H9 (cell line): ENCODE measurements at regions not wholly inside any gene's neighbourhood (a gene's known extent, or its start where the extent isn't known, plus 50 kb on each side); places are given as distances from the start of the nearest gene placed in this dataset.

Source experiments
- DNase-seq: peaks from one replicate; pipeline ENCODE4 v3.0.0-alpha.2; 2017
- H2AFZ ChIP-seq: one replicate; pipeline ENCODE4 v1.6.1; 2013; ENCODE audit warnings: mild to moderate bottlenecking, low read length, control low read depth, moderate library complexity
- H2AK5ac ChIP-seq: 2 replicates; pipeline ENCODE4 v1.6.1; 2013; ENCODE audit warnings: low read length, control low read depth, mixed read lengths; ENCODE audit not compliant: insufficient read length
- H2BK120ac ChIP-seq: one replicate; pipeline ENCODE4 v1.6.1; 2013; ENCODE audit warnings: low read depth, mild to moderate bottlenecking, low read length, control low read depth, inconsistent platforms; ENCODE audit not compliant: poor library complexity, severe bottlenecking
- H2BK12ac ChIP-seq: 2 replicates; pipeline ENCODE4 v1.6.1; 2013; ENCODE audit warnings: low read length, control low read depth, mixed read lengths, low read depth; ENCODE audit not compliant: insufficient read length
- H2BK15ac ChIP-seq: 2 replicates; pipeline ENCODE4 v1.6.1; 2013; ENCODE audit warnings: low read depth, low read length, control low read depth
- H2BK20ac ChIP-seq: one replicate; pipeline ENCODE4 v1.6.1; 2013; ENCODE audit warnings: low read depth, mild to moderate bottlenecking, low read length, control low read depth, inconsistent platforms; ENCODE audit not compliant: poor library complexity, severe bottlenecking
- H2BK5ac ChIP-seq: 2 replicates; pipeline ENCODE4 v1.6.1; 2013; ENCODE audit warnings: low read length, control low read depth, mixed read lengths; ENCODE audit not compliant: insufficient read length
- H3K14ac ChIP-seq: 2 replicates; pipeline ENCODE4 v1.6.1; 2013; ENCODE audit warnings: low read length, control low read depth; ENCODE audit not compliant: insufficient read depth
- H3K18ac ChIP-seq: 2 replicates; pipeline ENCODE4 v1.6.1; 2013; ENCODE audit warnings: low read depth, mild to moderate bottlenecking, mixed read lengths, low read length, control low read depth; ENCODE audit not compliant: insufficient read length
- H3K23ac ChIP-seq: 2 replicates; pipeline ENCODE4 v1.6.1; 2013; ENCODE audit warnings: low read length, control low read depth, mixed read lengths, low read depth; ENCODE audit not compliant: insufficient read length
- H3K23me2 ChIP-seq: 2 replicates; pipeline ENCODE4 v1.6.1; 2013; ENCODE audit warnings: low read depth, mild to moderate bottlenecking, mixed read lengths, low read length, control low read depth; ENCODE audit not compliant: insufficient read length, poor library complexity, severe bottlenecking
- H3K27ac ChIP-seq: 2 replicates; pipeline ENCODE4 v1.5.1; 2013; ENCODE audit warnings: low read length, control low read depth, mixed read lengths, low read depth; ENCODE audit not compliant: insufficient read length
- H3K27me3 ChIP-seq: 2 replicates; pipeline ENCODE4 v1.6.1; 2013; ENCODE audit warnings: low read length, control low read depth, inconsistent platforms; ENCODE audit not compliant: insufficient read depth
- H3K4ac ChIP-seq: 2 replicates; pipeline ENCODE4 v1.6.1; 2013; ENCODE audit warnings: low read depth, mild to moderate bottlenecking, control low read depth, inconsistent platforms, low read length, moderate library complexity
- H3K4me1 ChIP-seq: 2 replicates; pipeline ENCODE4 v1.6.1; 2013; ENCODE audit warnings: low read length, control low read depth, inconsistent platforms; ENCODE audit not compliant: insufficient read depth
- H3K4me2 ChIP-seq: 2 replicates; pipeline ENCODE4 v1.6.1; 2013; ENCODE audit warnings: low read length, control low read depth, mixed read lengths; ENCODE audit not compliant: insufficient read length, insufficient read depth
- H3K56ac ChIP-seq: 2 replicates; pipeline ENCODE4 v1.6.1; 2013; ENCODE audit warnings: low read depth, mild to moderate bottlenecking, mixed read lengths, low read length, control low read depth; ENCODE audit not compliant: insufficient read length
- H3K79me1 ChIP-seq: 2 replicates; pipeline ENCODE4 v1.6.1; 2013; ENCODE audit warnings: low read depth, mild to moderate bottlenecking, moderate library complexity, low read length, control low read depth, inconsistent platforms; ENCODE audit not compliant: insufficient read depth, poor library complexity, severe bottlenecking
- H3K79me2 ChIP-seq: 2 replicates; pipeline ENCODE4 v1.6.1; 2013; ENCODE audit warnings: low read length, control low read depth, inconsistent platforms; ENCODE audit not compliant: insufficient read depth
- H3K9ac ChIP-seq: 2 replicates; pipeline ENCODE4 v1.6.1; 2013; ENCODE audit warnings: low read length, control low read depth, mixed read lengths; ENCODE audit not compliant: insufficient read length; ENCODE audit errors: extremely low read depth
- H3K9me3 ChIP-seq: one replicate; pipeline ENCODE4 v1.6.1; 2013; ENCODE audit warnings: low read depth, low read length, inconsistent platforms; ENCODE audit not compliant: control insufficient read depth
- H3T11ph ChIP-seq: one replicate; pipeline ENCODE4 v1.6.1; 2013; ENCODE audit warnings: mild to moderate bottlenecking, low read length, control low read depth, inconsistent platforms
- H4K20me1 ChIP-seq: one replicate; pipeline ENCODE4 v1.6.1; 2013; ENCODE audit not compliant: control insufficient read depth, insufficient read length, insufficient read depth
- H4K5ac ChIP-seq: 2 replicates; pipeline ENCODE4 v1.6.1; 2013; ENCODE audit warnings: low read depth, mild to moderate bottlenecking, mixed read lengths, low read length, control low read depth; ENCODE audit not compliant: insufficient read length
- H4K8ac ChIP-seq: replicated peaks from 2 replicates; pipeline ENCODE4 v1.6.1; 2013; ENCODE audit warnings: low read length, control low read depth, mixed read lengths, low read depth; ENCODE audit not compliant: insufficient read length
- H4K91ac ChIP-seq: 2 replicates; pipeline ENCODE4 v1.6.1; 2013; ENCODE audit warnings: low read depth, mild to moderate bottlenecking, moderate library complexity, mixed read lengths, low read length, control low read depth; ENCODE audit not compliant: insufficient read length
- H3K27ac Mint-ChIP-seq, 3 experiments: 2 replicates in 2 of 3; 3 replicates in 1 of 3; pipeline ENCODE4 v1.8.0; 2020 to 2021; ENCODE audit warnings: mixed read lengths in 3 of 3, mild to moderate bottlenecking in 1 of 3, moderate library complexity in 1 of 3
- H3K27me3 Mint-ChIP-seq: 2 replicates; pipeline ENCODE4 v1.8.0; 2021; ENCODE audit warnings: low read depth, mild to moderate bottlenecking, moderate library complexity, mixed read lengths
- H3K36me3 Mint-ChIP-seq, 3 experiments: 2 replicates in 2 of 3; 3 replicates in 1 of 3; pipeline ENCODE4 v1.8.0; 2020 to 2021; ENCODE audit warnings: low read depth in 3 of 3, mixed read lengths in 3 of 3; ENCODE audit not compliant: insufficient read depth in 1 of 3
- H3K4me1 Mint-ChIP-seq, 2 experiments: 2 replicates each; pipeline ENCODE4 v1.8.0; 2020; ENCODE audit warnings: mixed read lengths in 2 of 2
- H3K4me3 Mint-ChIP-seq, 2 experiments: 2 replicates in 1 of 2; 3 replicates in 1 of 2; pipeline ENCODE4 v1.8.0; 2020 to 2021; ENCODE audit warnings: mild to moderate bottlenecking in 2 of 2, mixed read lengths in 2 of 2, moderate library complexity in 1 of 2
- H3K9me3 Mint-ChIP-seq, 2 experiments: 2 replicates in 1 of 2; 3 replicates in 1 of 2; pipeline ENCODE4 v1.8.0; 2020; ENCODE audit warnings: mild to moderate bottlenecking in 2 of 2, mixed read lengths in 2 of 2, moderate library complexity in 1 of 2
- WGBS: extraction: QIAGEN DNeasy Blood & Tissue Kit; methylation state at CpG from one replicate; pipeline ENCODE4 v1.1.7; 2013; ENCODE audit warnings: missing lambda C conversion rate, low lambda C conversion rate, mixed read lengths; ENCODE audit not compliant: insufficient read length; ENCODE audit errors: extremely low coverage; 5-methylcytosine and 5-hydroxymethylcytosine counted together
- TF ChIP-seq, protein P1 (sequence below): fragments of 200-600 bp; sonication (generic); conservative IDR thresholded peaks from 3 replicates; pipeline ENCODE4 v1.8.0; 2021; ENCODE audit warnings: antibody characterized with exemption, mild to moderate bottlenecking

- Histone ChIP-seq H3K23ac (no peak overlapping the region), H3K23me2 (no peaks in the 10 kb centered on the region), H3K4me1 (no peaks in the 10 kb centered on the region), H2BK12ac (no peak overlapping the region), H3K9me3 (no peaks in the 10 kb centered on the region), H2BK120ac (no peak overlapping the region), H3K4ac (no peak overlapping the region), H4K91ac (no peak overlapping the region), H2AFZ (no peak overlapping the region), H3K27me3 (no peaks in the 10 kb centered on the region), H3T11ph (no peak overlapping the region), H3K4me2 (no peak overlapping the region), H3K9ac (no peak overlapping the region), H3K79me2 (no peaks in the 10 kb centered on the region), H3K56ac (no peak overlapping the region), H4K20me1 (no peaks in the 10 kb centered on the region), H2AK5ac (no peak overlapping the region), H3K14ac (no peak overlapping the region; the same call in 1 of the 2 replicates), H3K79me1 (no peaks in the 10 kb centered on the region), H3K18ac (no peak overlapping the region), H2BK15ac (no peak overlapping the region), H4K8ac (no peak overlapping the region), H2BK20ac (no peak overlapping the region), H2BK5ac (no peak overlapping the region), H4K5ac (no peak overlapping the region), H3K27ac (no peak overlapping the region)
- TF ChIP-seq, protein P1, sequence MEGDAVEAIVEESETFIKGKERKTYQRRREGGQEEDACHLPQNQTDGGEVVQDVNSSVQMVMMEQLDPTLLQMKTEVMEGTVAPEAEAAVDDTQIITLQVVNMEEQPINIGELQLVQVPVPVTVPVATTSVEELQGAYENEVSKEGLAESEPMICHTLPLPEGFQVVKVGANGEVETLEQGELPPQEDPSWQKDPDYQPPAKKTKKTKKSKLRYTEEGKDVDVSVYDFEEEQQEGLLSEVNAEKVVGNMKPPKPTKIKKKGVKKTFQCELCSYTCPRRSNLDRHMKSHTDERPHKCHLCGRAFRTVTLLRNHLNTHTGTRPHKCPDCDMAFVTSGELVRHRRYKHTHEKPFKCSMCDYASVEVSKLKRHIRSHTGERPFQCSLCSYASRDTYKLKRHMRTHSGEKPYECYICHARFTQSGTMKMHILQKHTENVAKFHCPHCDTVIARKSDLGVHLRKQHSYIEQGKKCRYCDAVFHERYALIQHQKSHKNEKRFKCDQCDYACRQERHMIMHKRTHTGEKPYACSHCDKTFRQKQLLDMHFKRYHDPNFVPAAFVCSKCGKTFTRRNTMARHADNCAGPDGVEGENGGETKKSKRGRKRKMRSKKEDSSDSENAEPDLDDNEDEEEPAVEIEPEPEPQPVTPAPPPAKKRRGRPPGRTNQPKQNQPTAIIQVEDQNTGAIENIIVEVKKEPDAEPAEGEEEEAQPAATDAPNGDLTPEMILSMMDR = no peak
- DNase-seq = no peak
- H3K27ac Mint-ChIP-seq = no peak overlapping the region
- H3K4me1 Mint-ChIP-seq = peaks cover 0 to 2% of the 10 kb centered on the region in 2 experiments; a peak in 1 of 4 replicates
- peaks cover 9 to 12% of the 10 kb centered on the region in 2 experiments for H3K9me3 Mint-ChIP-seq
- no peak overlapping the region for H3K4me3 Mint-ChIP-seq
- peaks cover 4 to 11% (median 11%) of the 10 kb centered on the region in 3 experiments; a peak in 5 of 7 replicates for H3K36me3 Mint-ChIP-seq
- peaks cover 27% of the 10 kb centered on the region for H3K27me3 Mint-ChIP-seq
- WGBS = no CpG with 5 or more reads among the region's 23 CpGs
Measured at GRCh38 chr4:3715061-3715854, 50.9 kb upstream of the ADRA2C start.
